NCI-H1930 (cell line): ENCODE measurements at regions not wholly inside any gene's neighbourhood (a gene's known extent, or its start where the extent isn't known, plus 50 kb on each side); places are given as distances from the start of the nearest gene placed in this dataset.

ENCODE experiments used
- DNase-seq, 2 experiments: peaks; one replicate each; lab custom pipeline; 2025; lab: John Stamatoyannopoulos, UW

GRCh38 chr4:157664726-157665125 lies 444.2 kb downstream of the GRIA2 start:
- no peak for DNase-seq

GRCh38 chr4:157655096-157655809 lies 434.7 kb downstream of the GRIA2 start:
- DNase-seq, result no peak

- no peak for DNase-seq
Measured at GRCh38 chr4:157643257-157643656, 422.7 kb downstream of the GRIA2 start.

- no peak for DNase-seq
Measured at GRCh38 chr4:157634057-157634456, 413.5 kb downstream of the GRIA2 start.

- no peak for DNase-seq
Measured at GRCh38 chr4:157616741-157617472, 396.4 kb downstream of the GRIA2 start.

- DNase-seq, result no peak
Measured at GRCh38 chr4:157607996-157608395, 387.5 kb downstream of the GRIA2 start.

- DNase-seq, result no peak
Measured at GRCh38 chr4:157600583-157600982, 380.1 kb downstream of the GRIA2 start.

- no peak for DNase-seq
Measured at GRCh38 chr4:157591245-157591644, 370.7 kb downstream of the GRIA2 start.

- DNase-seq, result no peak
Measured at GRCh38 chr4:157590679-157591078, 370.2 kb downstream of the GRIA2 start.

GRCh38 chr4:157587681-157588423 lies 367.3 kb downstream of the GRIA2 start:
- no peak for DNase-seq

GRCh38 chr4:157582141-157582540 lies 361.6 kb downstream of the GRIA2 start:
- DNase-seq, result no peak

- no peak for DNase-seq
Measured at GRCh38 chr4:157576671-157577217, 356.2 kb downstream of the GRIA2 start.

GRCh38 chr4:157575339-157575738 lies 354.8 kb downstream of the GRIA2 start:
- DNase-seq, result no peak

GRCh38 chr4:157574606-157575005 lies 354.1 kb downstream of the GRIA2 start:
- no peak for DNase-seq

- no peak for DNase-seq
Measured at GRCh38 chr4:157572951-157573350, 352.4 kb downstream of the GRIA2 start.

- no peak for DNase-seq
Measured at GRCh38 chr4:157572284-157572683, 351.8 kb downstream of the GRIA2 start.

- DNase-seq, result no peak
Measured at GRCh38 chr4:157564771-157565170, 344.2 kb downstream of the GRIA2 start.

- DNase-seq, result no peak
Measured at GRCh38 chr4:157564218-157564617, 343.7 kb downstream of the GRIA2 start.

- DNase-seq, result no peak
Measured at GRCh38 chr4:157558016-157558415, 337.5 kb downstream of the GRIA2 start.

- no peak for DNase-seq
Measured at GRCh38 chr4:157550028-157550427, 329.5 kb downstream of the GRIA2 start.

GRCh38 chr4:157527954-157528353 lies 307.4 kb downstream of the GRIA2 start:
- no peak for DNase-seq

- DNase-seq, result no peak
Measured at GRCh38 chr4:157521906-157522305, 301.4 kb downstream of the GRIA2 start.

- no peak for DNase-seq
Measured at GRCh38 chr4:157514711-157515110, 294.2 kb downstream of the GRIA2 start.
